Muscle of back (tissue), 3 donors: ENCODE measurements at regions not wholly inside any gene's neighbourhood (a gene's known extent, or its start where the extent isn't known, plus 50 kb on each side); places are given as distances from the start of the nearest gene placed in this dataset.
"Not testable (repeated sequence)": the region's sequence is repeated elsewhere in the genome, so short reads cannot be mapped to it uniquely, and the experiment has no call there.

Experiments
- DNase-seq, 3 donors: peaks; one replicate each; pipeline versions ENCODE4 v3.0.0 to v3.0.0-alpha.2; 2013

- peak; percentile 38 to 79 (median 70) for DNase-seq
These were observed 500.2 kb downstream of the STIM2 start for GRCh38 chr4:27360790-27361267.

- DNase-seq: no peak
These were observed 503.9 kb downstream of the STIM2 start for GRCh38 chr4:27364509-27364908.

- peak in 2 of 3 donors; percentile 33 to 43 for DNase-seq
These were observed 505.6 kb downstream of the STIM2 start for GRCh38 chr4:27366104-27366823.

GRCh38 chr4:27368781-27369180, 508.1 kb downstream of the STIM2 start:
- no peak for DNase-seq

GRCh38 chr4:27381815-27382214, 521.2 kb downstream of the STIM2 start:
- DNase-seq: no peak

GRCh38 chr4:27387711-27388110, 527.1 kb downstream of the STIM2 start:
- no peak for DNase-seq

- peak; percentile 55 to 81 (median 79) for DNase-seq
These were observed 537.2 kb downstream of the STIM2 start for GRCh38 chr4:27397886-27398285.

GRCh38 chr4:27398631-27399310, 538.1 kb downstream of the STIM2 start:
- DNase-seq: peak; percentile 78 to 95 (median 87)

GRCh38 chr4:27407616-27408015, 547.0 kb downstream of the STIM2 start:
- DNase-seq: no peak

GRCh38 chr4:27412613-27413012, 552.0 kb downstream of the STIM2 start:
- DNase-seq: no peak

- DNase-seq: peak; percentile 75 to 95 (median 87)
These were observed 554.5 kb downstream of the STIM2 start for GRCh38 chr4:27414887-27415731.

GRCh38 chr4:27428661-27429060, 568.0 kb downstream of the STIM2 start:
- DNase-seq: peak in 1 of 3 donors; percentile 55

- peak; percentile 58 to 92 (median 85) for DNase-seq
These were observed 568.8 kb downstream of the STIM2 start for GRCh38 chr4:27429364-27429871.

GRCh38 chr4:27442146-27442545, 581.5 kb downstream of the STIM2 start:
- no peak for DNase-seq

GRCh38 chr4:27442661-27443060, 582.0 kb downstream of the STIM2 start:
- DNase-seq: not testable (repeated sequence)

GRCh38 chr4:27463816-27464215, 603.2 kb downstream of the STIM2 start:
- DNase-seq: peak in 1 of 3 donors; percentile 8

GRCh38 chr4:27467351-27467750, 606.7 kb downstream of the STIM2 start:
- no peak for DNase-seq

- DNase-seq: no peak
These were observed 611.7 kb downstream of the STIM2 start for GRCh38 chr4:27472364-27472763.

- DNase-seq: no peak
These were observed 614.0 kb downstream of the STIM2 start for GRCh38 chr4:27474691-27475090.

- DNase-seq: no peak
These were observed 623.6 kb downstream of the STIM2 start for GRCh38 chr4:27484216-27484615.

GRCh38 chr4:27490315-27490714, 629.7 kb downstream of the STIM2 start:
- no peak for DNase-seq

GRCh38 chr4:27490766-27491165, 630.1 kb downstream of the STIM2 start:
- DNase-seq: no peak
